ENCODE measurements at regions not wholly inside any gene's neighbourhood (a gene's known extent, or its start where the extent isn't known, plus 50 kb on each side); places are given as distances from the start of the nearest gene placed in this dataset.

DNA sequence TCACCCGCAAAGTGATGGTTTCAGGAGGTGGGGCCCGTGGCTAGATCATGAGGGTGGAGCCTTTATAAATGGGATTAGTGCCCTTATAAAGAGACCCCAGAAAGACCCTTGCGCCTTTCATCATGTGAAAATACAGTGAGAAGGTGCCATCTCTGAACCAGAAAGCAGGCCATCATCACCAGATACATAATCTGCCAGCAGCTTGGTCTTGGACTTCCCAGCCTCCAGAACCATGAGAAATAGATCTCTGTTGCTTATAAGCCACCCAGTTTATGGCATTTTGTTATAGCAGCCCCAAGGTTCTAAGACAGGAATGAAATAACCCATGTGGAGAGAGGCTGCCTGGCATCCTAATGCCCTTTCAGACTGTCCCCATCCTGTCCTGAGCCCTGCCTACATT is 127.8 kb upstream of the SMAD3 start:
- no peak for ATAC-seq (ENCODE audit: low read depth)
- peaks cover 9% of the 10 kb centered on the region for H3K9me1 ChIP-seq (ENCODE audit: insufficient read depth, low read length)
- H4K8ac ChIP-seq (ENCODE audit: low read depth in 2 of 2, low read length in 2 of 2): no peak overlapping the region
- no peaks in the 10 kb centered on the region for H3K36me3 ChIP-seq (ENCODE audit: control insufficient read depth, insufficient read depth, low read length)
- ChIA-PET POLR2A (ENCODE audit: unreplicated experiment) (no interaction called here), CTCF (no interaction called here)
- DNase-seq: no peak
- H3K9ac ChIP-seq (ENCODE audit: low read depth, low read length): no peak overlapping the region
- H3K9me3 ChIP-seq (ENCODE audit: control insufficient read depth, insufficient read depth, low read length): peaks cover 2% of the 10 kb centered on the region; the same call in 1 of the 2 replicates
- no peak overlapping the region for H2BK5ac ChIP-seq (ENCODE audit: low read depth, low read length, poor library complexity, severe bottlenecking)
- H3K4me1 ChIP-seq (ENCODE audit: control insufficient read depth, insufficient read depth, low read length): peaks cover 15% of the 10 kb centered on the region; the same call in 1 of the 2 replicates
- WGBS, 2 experiments (ENCODE audit: extremely low coverage in 2 of 2, insufficient read length in 1 of 2): no CpG with 5 or more reads among the region's 3 CpGs
- no peak overlapping the region for H4K91ac ChIP-seq (ENCODE audit: insufficient read depth, low read depth, low read length)
- H2BK20ac ChIP-seq (ENCODE audit: low read depth, low read length): no peak overlapping the region
- H3K14ac ChIP-seq (replicated peaks; ENCODE audit: low read depth, low read length): no peak overlapping the region
- no peak overlapping the region; the same call in 1 of the 2 replicates for H2AK5ac ChIP-seq (ENCODE audit: low read depth, low read length)
- no peak overlapping the region for H3K23ac ChIP-seq (ENCODE audit: low read depth, low read length)
- H3K4ac ChIP-seq (ENCODE audit: low read depth, low read length): no peak overlapping the region
- no peak overlapping the region for H3K4me3 ChIP-seq (ENCODE audit: insufficient read depth, low read depth, low read length)
- no peaks in the 10 kb centered on the region for H4K20me1 ChIP-seq (ENCODE audit: insufficient read depth, low read length)
- intact Hi-C loops (cut with micrococcal nuclease) (no loop called here), dilution Hi-C loops (cut with HindIII; ENCODE audit: low sequenced_read_pairs, unreplicated experiment) (no loop called here), in situ Hi-C loops (cut with MboI; ENCODE audit: low sequenced_read_pairs) (no loop called here)
- no peak overlapping the region for H3K27ac ChIP-seq (ENCODE audit: insufficient read depth, low read length)
- H3K27me3 ChIP-seq (ENCODE audit: control insufficient read depth, insufficient read depth, low read length): no peaks in the 10 kb centered on the region
- no peak overlapping the region for H2BK15ac ChIP-seq (ENCODE audit: low read depth, low read length)
- no peak overlapping the region for H2AK9ac ChIP-seq (replicated peaks; ENCODE audit: low read depth, low read length, poor library complexity)
- H3K4me2 ChIP-seq (ENCODE audit: low read depth, low read length): no peak overlapping the region
- no TSS peak for BruUV-seq (replicated peaks)
- no peak overlapping the region for H3K18ac ChIP-seq (ENCODE audit: low read depth, low read length)
- H2AFZ ChIP-seq (replicated peaks; ENCODE audit: low read length, poor library complexity): no peak overlapping the region
- no peak for TF ChIP-seq RCOR1 (IDR thresholded peaks at IDR 0.05; ENCODE audit: insufficient replicate concordance, low read length)
- no peak for TF ChIP-seq MAFK (IDR thresholded peaks at IDR 0.05; ENCODE audit: low read depth, low read length)
- TF ChIP-seq MXI1 (IDR thresholded peaks at IDR 0.05; ENCODE audit: borderline replicate concordance, low read depth, low read length): no peak
- no peak for TF ChIP-seq SMC3 (IDR thresholded peaks at IDR 0.05; ENCODE audit: low read depth, low read length)
- TF ChIP-seq MAZ (IDR thresholded peaks at IDR 0.05; ENCODE audit: borderline replicate concordance, low read depth, low read length): no peak
- TF ChIP-seq BHLHE40 (IDR thresholded peaks at IDR 0.05; ENCODE audit: low read depth, low read length): no peak
- TF ChIP-seq POLR2A (IDR thresholded peaks at IDR 0.05; ENCODE audit: low read depth, low read length): no peak
- TF ChIP-seq, protein P1, sequence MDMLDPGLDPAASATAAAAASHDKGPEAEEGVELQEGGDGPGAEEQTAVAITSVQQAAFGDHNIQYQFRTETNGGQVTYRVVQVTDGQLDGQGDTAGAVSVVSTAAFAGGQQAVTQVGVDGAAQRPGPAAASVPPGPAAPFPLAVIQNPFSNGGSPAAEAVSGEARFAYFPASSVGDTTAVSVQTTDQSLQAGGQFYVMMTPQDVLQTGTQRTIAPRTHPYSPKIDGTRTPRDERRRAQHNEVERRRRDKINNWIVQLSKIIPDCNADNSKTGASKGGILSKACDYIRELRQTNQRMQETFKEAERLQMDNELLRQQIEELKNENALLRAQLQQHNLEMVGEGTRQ (IDR thresholded peaks at IDR 0.05; ENCODE audit: low read depth, low read length): no peak
- no peak for TF ChIP-seq CTCF (conservative IDR thresholded peaks at IDR 0.05; ENCODE audit: low read depth, low read length)
- TF ChIP-seq FOS (IDR thresholded peaks at IDR 0.05; ENCODE audit: low read depth, low read length): no peak
- no peak for TF ChIP-seq RAD21 (IDR thresholded peaks at IDR 0.05; ENCODE audit: low read length)
- no peak for TF ChIP-seq CEBPB (IDR thresholded peaks at IDR 0.05; ENCODE audit: low read depth, low read length)
- no peak for TF ChIP-seq ELK1 (IDR thresholded peaks at IDR 0.05; ENCODE audit: borderline replicate concordance, low read depth, low read length)
- no peak for TF ChIP-seq CHD1 (IDR thresholded peaks at IDR 0.05; ENCODE audit: low read depth, low read length)
- no peak for TF ChIP-seq NFE2L2 (IDR thresholded peaks at IDR 0.05; ENCODE audit: low read depth, low read length)
- TF ChIP-seq RFX5 (IDR thresholded peaks at IDR 0.05; ENCODE audit: low read depth, low read length): no peak
- no peak overlapping the region for H2BK120ac ChIP-seq (ENCODE audit: low read depth, low read length)
- H3K79me1 ChIP-seq (ENCODE audit: low read depth in 1 of 2, low read length in 2 of 2): peaks cover 0 to 4% of the 10 kb centered on the region in 2 experiments; a peak in 1 of 4 replicates
- H4K5ac ChIP-seq (ENCODE audit: low read depth, low read length): no peak overlapping the region
- no peak overlapping the region for H3K56ac ChIP-seq (ENCODE audit: extremely low read depth, insufficient read depth, low read length)
